Stimulated activated CD4-positive, alpha-beta T cell treated with anti-CD3 and anti-CD28 coated beads, Interleukin-2, amount 100 ng/mL, for 48 hours (primary cell): ENCODE measurements at regions not wholly inside any gene's neighbourhood (a gene's known extent, or its start where the extent isn't known, plus 50 kb on each side); places are given as distances from the start of the nearest gene placed in this dataset.

ENCODE experiments used
- DNase-seq, 2 donors: peaks; one replicate each; pipeline ENCODE4 v3.0.0-alpha.2; 2020

- no peak for DNase-seq
Measured at GRCh38 chr5:34570143-34570542, 86.0 kb upstream of the RAI14 start.

- DNase-seq, result no peak
Measured at GRCh38 chr5:34570721-34571676, 85.1 kb upstream of the RAI14 start.

GRCh38 chr5:34571677-34572041, 84.5 kb upstream of the RAI14 start:
- no peak for DNase-seq

GRCh38 chr5:34574936-34575467, 81.1 kb upstream of the RAI14 start:
- no peak for DNase-seq

- DNase-seq, result no peak
Measured at GRCh38 chr5:34576891-34577666, 79.0 kb upstream of the RAI14 start.

GRCh38 chr5:34578962-34579361, 77.2 kb upstream of the RAI14 start:
- DNase-seq, result no peak

- no peak for DNase-seq
Measured at GRCh38 chr5:34580983-34581382, 75.1 kb upstream of the RAI14 start.

GRCh38 chr5:34582371-34582770, 73.8 kb upstream of the RAI14 start:
- no peak for DNase-seq

- no peak for DNase-seq
Measured at GRCh38 chr5:34583167-34583566, 73.0 kb upstream of the RAI14 start.

GRCh38 chr5:34584165-34584564, 72.0 kb upstream of the RAI14 start:
- no peak for DNase-seq

GRCh38 chr5:34585601-34586104, 70.5 kb upstream of the RAI14 start:
- no peak for DNase-seq

- DNase-seq, result no peak
Measured at GRCh38 chr5:34586117-34586885, 69.8 kb upstream of the RAI14 start.

- no peak for DNase-seq
Measured at GRCh38 chr5:34587355-34588241, 68.5 kb upstream of the RAI14 start.

GRCh38 chr5:34589832-34590231, 66.3 kb upstream of the RAI14 start:
- no peak for DNase-seq

- DNase-seq, result no peak
Measured at GRCh38 chr5:34591723-34592122, 64.4 kb upstream of the RAI14 start.

- DNase-seq, result no peak
Measured at GRCh38 chr5:34597034-34598027, 58.8 kb upstream of the RAI14 start.

GRCh38 chr5:34598177-34598794, 57.8 kb upstream of the RAI14 start:
- DNase-seq, result no peak

GRCh38 chr5:34599471-34600117, 56.5 kb upstream of the RAI14 start:
- no peak for DNase-seq

GRCh38 chr5:34600118-34600493, 56.0 kb upstream of the RAI14 start:
- DNase-seq, result no peak
